ENCODE measurements at regions not wholly inside any gene's neighbourhood (a gene's known extent, or its start where the extent isn't known, plus 50 kb on each side); places are given as distances from the start of the nearest gene placed in this dataset.

DNA sequence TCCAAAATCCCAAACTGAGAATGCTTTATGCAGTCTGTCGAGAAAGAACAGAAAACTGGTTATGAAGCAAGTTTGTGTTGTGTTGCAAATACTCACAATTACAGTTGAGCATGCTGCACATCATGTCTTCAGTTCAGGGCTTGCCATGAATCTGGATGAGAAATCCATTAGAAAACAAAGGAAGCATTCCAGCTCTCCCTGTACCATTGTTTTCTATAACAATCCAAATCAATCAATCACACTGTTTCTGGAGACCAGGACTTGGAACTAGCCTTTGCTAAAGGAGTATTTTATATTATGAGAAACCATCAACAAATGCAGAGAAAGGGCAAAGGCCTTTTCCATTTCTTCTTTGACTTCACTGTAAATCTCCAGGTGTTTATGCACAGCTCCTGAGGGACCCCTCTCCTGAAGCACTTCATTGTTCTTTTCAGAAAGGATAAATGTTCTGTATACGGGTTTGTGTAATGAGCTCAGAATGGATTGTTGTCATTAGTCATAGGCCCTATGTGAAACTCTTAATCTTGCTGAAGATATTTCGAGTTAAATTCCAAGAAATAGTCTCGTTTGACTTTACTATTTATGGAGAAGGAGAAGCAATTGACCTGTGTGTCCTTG, 364.7 kb upstream of the POM121L12 start:
- Histone ChIP-seq H3K4me1 (ENCODE audit: control insufficient read depth, insufficient read depth, low read depth, low read length) (no peaks in the 10 kb centered on the region), H3K4ac (ENCODE audit: low read depth in 1 of 2, low read length in 2 of 2) (no peak overlapping the region), H3K4me3 (ENCODE audit: insufficient read depth in 1 of 2, low read depth in 1 of 2, low read length in 2 of 2) (no peak overlapping the region), H2BK15ac (ENCODE audit: low read depth, poor library complexity, severe bottlenecking) (no peak overlapping the region), H3K9ac (ENCODE audit: low read length) (no peak overlapping the region), H2AFZ (ENCODE audit: low read depth, low read length) (no peak overlapping the region), H4K91ac (ENCODE audit: low read length) (no peak overlapping the region), H3K27ac (ENCODE audit: low read length, poor library complexity, severe bottlenecking) (no peak overlapping the region), H3K27me3 (ENCODE audit: control insufficient read depth in 1 of 2, insufficient read depth in 1 of 2, low read length in 2 of 2) (no peaks in the 10 kb centered on the region), H4K8ac (ENCODE audit: low read length) (no peak overlapping the region), H3K14ac (ENCODE audit: low read length in 2 of 2) (no peak overlapping the region), H3K36me3 (ENCODE audit: control insufficient read depth in 1 of 2, insufficient read depth in 2 of 2, low read depth in 1 of 2, low read length in 2 of 2) (no peaks in the 10 kb centered on the region), H2AK5ac (ENCODE audit: low read length, severe bottlenecking) (no peak overlapping the region), H3K79me1 (replicated peaks; ENCODE audit: low read length, poor library complexity, severe bottlenecking) (no peaks in the 10 kb centered on the region), H3K18ac (ENCODE audit: low read depth in 1 of 2, low read length in 2 of 2) (no peak overlapping the region), H3K23ac (ENCODE audit: low read length in 2 of 2) (no peak overlapping the region), H3K9me3 (ENCODE audit: control insufficient read depth, low read length) (peaks cover 7% of the 10 kb centered on the region), H2BK120ac (ENCODE audit: low read depth, low read length) (no peak overlapping the region), H2BK12ac (ENCODE audit: low read length in 2 of 2) (no peak overlapping the region), H2BK5ac (ENCODE audit: low read depth, low read length, poor library complexity, severe bottlenecking) (no peak overlapping the region), H3K4me2 (ENCODE audit: low read length, poor library complexity, severe bottlenecking) (no peak overlapping the region)
- no peak for DNase-seq
- WGBS, result 55% methylated on average over 3 of the region's 4 CpGs

DNA sequence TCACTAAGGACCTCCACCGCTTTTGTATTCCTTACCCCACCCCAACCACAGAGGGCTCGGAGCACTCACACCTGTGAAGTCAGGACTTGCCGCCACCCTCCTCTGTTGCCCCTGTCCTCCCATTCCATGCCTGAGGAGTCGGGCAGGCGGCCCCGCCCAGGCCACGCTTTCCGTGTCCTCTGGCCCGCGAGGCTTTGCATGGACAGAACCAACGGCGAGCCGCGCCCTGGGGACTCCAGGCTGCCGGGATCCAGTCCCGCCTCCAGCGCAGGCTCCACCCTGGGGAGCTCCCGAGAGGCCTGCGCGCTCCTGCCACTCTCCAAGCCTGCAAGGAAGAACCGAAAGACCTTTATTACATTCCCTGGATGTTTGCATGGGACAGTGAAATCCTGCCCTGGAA, 366.4 kb upstream of the POM121L12 start:
- no peak for DNase-seq
- Histone ChIP-seq H3K4me3 (ENCODE audit: insufficient read depth in 1 of 2, low read depth in 1 of 2, low read length in 2 of 2) (no peak overlapping the region), H3K23ac (ENCODE audit: low read length in 2 of 2) (no peak overlapping the region), H4K91ac (ENCODE audit: low read length) (no peak overlapping the region), H4K8ac (ENCODE audit: low read length) (no peak overlapping the region), H3K4ac (ENCODE audit: low read depth in 1 of 2, low read length in 2 of 2) (no peak overlapping the region), H3K18ac (ENCODE audit: low read depth in 1 of 2, low read length in 2 of 2) (no peak overlapping the region), H2AK5ac (ENCODE audit: low read length, severe bottlenecking) (no peak overlapping the region), H2BK15ac (ENCODE audit: low read depth, poor library complexity, severe bottlenecking) (no peak overlapping the region), H3K9ac (ENCODE audit: low read length) (no peak overlapping the region), H2BK12ac (ENCODE audit: low read length in 2 of 2) (no peak overlapping the region), H3K9me3 (ENCODE audit: control insufficient read depth, low read length) (peaks cover 4% of the 10 kb centered on the region), H3K27me3 (ENCODE audit: control insufficient read depth in 1 of 2, insufficient read depth in 1 of 2, low read length in 2 of 2) (no peaks in the 10 kb centered on the region), H3K14ac (ENCODE audit: low read length in 2 of 2) (no peak overlapping the region), H2BK120ac (ENCODE audit: low read depth, low read length) (no peak overlapping the region), H2AFZ (ENCODE audit: low read depth, low read length) (no peak overlapping the region), H2BK5ac (ENCODE audit: low read depth, low read length, poor library complexity, severe bottlenecking) (no peak overlapping the region), H3K4me1 (ENCODE audit: control insufficient read depth, insufficient read depth, low read depth, low read length) (no peaks in the 10 kb centered on the region), H3K27ac (ENCODE audit: low read length, poor library complexity, severe bottlenecking) (no peak overlapping the region), H3K36me3 (ENCODE audit: control insufficient read depth in 1 of 2, insufficient read depth in 2 of 2, low read depth in 1 of 2, low read length in 2 of 2) (no peaks in the 10 kb centered on the region), H3K79me1 (replicated peaks; ENCODE audit: low read length, poor library complexity, severe bottlenecking) (no peaks in the 10 kb centered on the region), H3K4me2 (ENCODE audit: low read length, poor library complexity, severe bottlenecking) (no peak overlapping the region)
- WGBS, result 91% methylated on average over 21 of the region's 21 CpGs

DNA sequence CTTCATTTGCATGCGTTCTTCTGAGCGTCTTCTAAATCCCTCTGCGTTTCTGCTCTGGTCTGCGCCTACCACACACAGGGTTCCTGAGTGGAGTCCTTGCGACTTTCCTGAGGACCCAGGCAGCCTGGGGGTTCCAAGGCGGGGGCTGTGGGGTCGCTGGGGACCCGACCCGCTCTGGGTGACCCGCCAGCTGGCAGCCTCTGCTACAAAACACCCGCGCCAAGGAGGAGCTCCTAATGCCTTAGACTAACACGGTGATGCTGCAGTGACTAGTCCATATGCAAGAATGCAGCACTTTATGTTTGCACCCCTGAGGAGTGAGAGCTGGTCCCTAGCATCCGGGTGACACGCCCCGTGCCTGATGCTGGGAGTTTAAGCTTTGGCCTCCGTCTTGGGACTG, 367.0 kb upstream of the POM121L12 start:
- peaks cover 4% of the 10 kb centered on the region for H3K9me3 ChIP-seq (ENCODE audit: control insufficient read depth, low read length)
- H2AK5ac ChIP-seq (ENCODE audit: low read length, severe bottlenecking), result no peak overlapping the region
- 93% methylated on average over 17 of the region's 17 CpGs for WGBS
- H3K36me3 ChIP-seq (ENCODE audit: control insufficient read depth in 1 of 2, insufficient read depth in 2 of 2, low read depth in 1 of 2, low read length in 2 of 2), result no peaks in the 10 kb centered on the region
- no peaks in the 10 kb centered on the region for H3K27me3 ChIP-seq (ENCODE audit: control insufficient read depth in 1 of 2, insufficient read depth in 1 of 2, low read length in 2 of 2)
- H3K23ac ChIP-seq (ENCODE audit: low read length in 2 of 2), result no peak overlapping the region
- no peak overlapping the region for H2BK15ac ChIP-seq (ENCODE audit: low read depth, poor library complexity, severe bottlenecking)
- H3K79me1 ChIP-seq (replicated peaks; ENCODE audit: low read length, poor library complexity, severe bottlenecking), result no peaks in the 10 kb centered on the region
- no peak overlapping the region for H3K4me3 ChIP-seq (ENCODE audit: insufficient read depth in 1 of 2, low read depth in 1 of 2, low read length in 2 of 2)
- H3K4me2 ChIP-seq (ENCODE audit: low read length, poor library complexity, severe bottlenecking), result no peak overlapping the region
- H4K8ac ChIP-seq (ENCODE audit: low read length), result no peak overlapping the region
- H2AFZ ChIP-seq (ENCODE audit: low read depth, low read length), result no peak overlapping the region
- H3K14ac ChIP-seq (ENCODE audit: low read length in 2 of 2), result no peak overlapping the region
- H2BK12ac ChIP-seq (ENCODE audit: low read length in 2 of 2), result no peak overlapping the region
- no peak overlapping the region for H3K9ac ChIP-seq (ENCODE audit: low read length)
- no peak for DNase-seq
- H3K4me1 ChIP-seq (ENCODE audit: control insufficient read depth, insufficient read depth, low read depth, low read length), result no peaks in the 10 kb centered on the region
- no peak overlapping the region for H4K91ac ChIP-seq (ENCODE audit: low read length)
- H3K27ac ChIP-seq (ENCODE audit: low read length, poor library complexity, severe bottlenecking), result no peak overlapping the region
- H3K4ac ChIP-seq (ENCODE audit: low read depth in 1 of 2, low read length in 2 of 2), result no peak overlapping the region
- H3K18ac ChIP-seq (ENCODE audit: low read depth in 1 of 2, low read length in 2 of 2), result no peak overlapping the region
- H2BK120ac ChIP-seq (ENCODE audit: low read depth, low read length), result no peak overlapping the region
- H2BK5ac ChIP-seq (ENCODE audit: low read depth, low read length, poor library complexity, severe bottlenecking), result no peak overlapping the region

DNA sequence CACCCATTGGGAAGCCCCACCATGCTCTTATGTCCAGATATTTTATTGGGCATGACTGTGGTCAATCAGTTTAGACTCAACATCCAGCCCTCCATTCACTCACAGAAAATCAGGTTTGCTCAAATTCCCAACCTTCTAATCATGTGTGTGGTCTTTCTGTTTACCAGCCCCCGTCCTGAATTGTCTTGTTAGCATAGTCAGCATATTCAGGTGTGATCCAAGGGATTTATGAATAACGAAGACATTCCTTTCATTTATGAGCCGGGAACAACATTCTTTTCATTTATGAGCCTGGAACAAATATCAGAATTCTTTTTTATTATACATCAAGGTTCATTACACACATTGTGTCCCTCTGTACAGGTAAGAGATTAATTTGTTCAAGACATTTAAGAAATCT, 376.3 kb upstream of the POM121L12 start:
- Histone ChIP-seq H3K23ac (ENCODE audit: low read length in 2 of 2) (no peak overlapping the region), H3K4me2 (ENCODE audit: low read length, poor library complexity, severe bottlenecking) (no peak overlapping the region), H3K9me3 (ENCODE audit: control insufficient read depth, low read length) (peaks cover 5% of the 10 kb centered on the region), H4K91ac (ENCODE audit: low read length) (no peak overlapping the region), H3K14ac (ENCODE audit: low read length in 2 of 2) (no peak overlapping the region), H3K27ac (ENCODE audit: low read length, poor library complexity, severe bottlenecking) (no peak overlapping the region), H3K4ac (ENCODE audit: low read depth in 1 of 2, low read length in 2 of 2) (no peak overlapping the region), H2BK15ac (ENCODE audit: low read depth, poor library complexity, severe bottlenecking) (no peak overlapping the region), H2AFZ (ENCODE audit: low read depth, low read length) (no peak overlapping the region), H3K4me1 (ENCODE audit: control insufficient read depth, insufficient read depth, low read depth, low read length) (no peaks in the 10 kb centered on the region), H2BK12ac (ENCODE audit: low read length in 2 of 2) (no peak overlapping the region), H3K4me3 (ENCODE audit: insufficient read depth in 1 of 2, low read depth in 1 of 2, low read length in 2 of 2) (no peak overlapping the region), H3K79me1 (replicated peaks; ENCODE audit: low read length, poor library complexity, severe bottlenecking) (no peaks in the 10 kb centered on the region), H2AK5ac (ENCODE audit: low read length, severe bottlenecking) (no peak overlapping the region), H3K27me3 (ENCODE audit: control insufficient read depth in 1 of 2, insufficient read depth in 1 of 2, low read length in 2 of 2) (no peaks in the 10 kb centered on the region), H3K18ac (ENCODE audit: low read depth in 1 of 2, low read length in 2 of 2) (no peak overlapping the region), H2BK120ac (ENCODE audit: low read depth, low read length) (no peak overlapping the region), H2BK5ac (ENCODE audit: low read depth, low read length, poor library complexity, severe bottlenecking) (no peak overlapping the region), H3K9ac (ENCODE audit: low read length) (no peak overlapping the region), H3K36me3 (ENCODE audit: control insufficient read depth in 1 of 2, insufficient read depth in 2 of 2, low read depth in 1 of 2, low read length in 2 of 2) (no peaks in the 10 kb centered on the region), H4K8ac (ENCODE audit: low read length) (no peak overlapping the region)
- WGBS, result 76% methylated on average over 3 of the region's 3 CpGs
- DNase-seq, result no peak

All from mesenchymal stem cell (in vitro differentiated cells and primary cell).